IMR-90 (cell line): ENCODE measurements at regions not wholly inside any gene's neighbourhood (a gene's known extent, or its start where the extent isn't known, plus 50 kb on each side); places are given as distances from the start of the nearest gene placed in this dataset.

Source experiments
- CEBPB ChIP-seq: IDR thresholded peaks from 2 replicates; pipeline ENCODE4 v1.6.1; 2012; ENCODE audit warnings: low read depth, low read length, improper control_type of control experiment
- CHD1 ChIP-seq: IDR thresholded peaks from 2 replicates; pipeline ENCODE4 v1.6.1; 2012; ENCODE audit warnings: low read depth, low read length, improper control_type of control experiment
- CTCF ChIP-seq: conservative IDR thresholded peaks from 2 replicates; pipeline ENCODE4 v1.5.1; 2012; ENCODE audit warnings: mild to moderate bottlenecking, low read depth, low read length, improper control_type of control experiment
- ELK1 ChIP-seq: fragments of 150-350 bp; IDR thresholded peaks from 2 replicates; pipeline ENCODE4 v1.6.1; 2016; ENCODE audit warnings: low read depth, mild to moderate bottlenecking, low read length, moderate library complexity, borderline replicate concordance
- FOS ChIP-seq: fragments of 150-350 bp; IDR thresholded peaks from 2 replicates; pipeline ENCODE4 v1.6.1; 2016; ENCODE audit warnings: low read depth, low read length
- POLR2A ChIP-seq: IDR thresholded peaks from 2 replicates; pipeline ENCODE4 v1.6.1; 2012; ENCODE audit warnings: mild to moderate bottlenecking, low read depth, low read length
- RAD21 ChIP-seq: IDR thresholded peaks from 2 replicates; pipeline ENCODE4 v1.6.1; 2012; ENCODE audit warnings: low read length, improper control_type of control experiment
- RFX5 ChIP-seq: IDR thresholded peaks from 2 replicates; pipeline ENCODE4 v1.8.0; 2012; ENCODE audit warnings: low read depth, mild to moderate bottlenecking, low read length, moderate library complexity
- SMC3 ChIP-seq: fragments of 150-350 bp; IDR thresholded peaks from 2 replicates; pipeline ENCODE4 v1.6.1; 2016; ENCODE audit warnings: low read depth, mild to moderate bottlenecking, antibody characterized with exemption, low read length, moderate library complexity

- no peak for TF ChIP-seq CTCF
- TF ChIP-seq POLR2A: no peak
- peak; percentile 70 for TF ChIP-seq FOS
- TF ChIP-seq RAD21: no peak
- TF ChIP-seq CHD1: no peak
- TF ChIP-seq SMC3: no peak
- TF ChIP-seq CEBPB: no peak; the same call in 1 of the 2 replicates
- no peak for TF ChIP-seq ELK1
- TF ChIP-seq RFX5: no peak
These were observed 119.9 kb upstream of the PREP start for GRCh38 chr6:105522626-105523322.
